OCI-LY3 (cell line): ENCODE measurements at regions not wholly inside any gene's neighbourhood (a gene's known extent, or its start where the extent isn't known, plus 50 kb on each side); places are given as distances from the start of the nearest gene placed in this dataset.

Experiments
- EZH2phosphoT487 ChIP-seq: fragments of 200-600 bp; shearing (Covaris generic); IDR thresholded peaks from 2 replicates; pipeline ENCODE4 v1.6.1; 2018; ENCODE audit warnings: antibody characterized with exemption, mixed run types, low read depth
- TF ChIP-seq, protein P1 (sequence below): fragments of 200-600, 300-600 bp; sonication (generic); IDR thresholded peaks from 2 replicates; pipeline ENCODE4 v1.5.1; 2014; ENCODE audit warnings: antibody characterized with exemption, low read length, low read depth

GRCh38 chrX:139081965-139082364 is 370.4 kb upstream of the FGF13 start:
- TF ChIP-seq, protein P1, sequence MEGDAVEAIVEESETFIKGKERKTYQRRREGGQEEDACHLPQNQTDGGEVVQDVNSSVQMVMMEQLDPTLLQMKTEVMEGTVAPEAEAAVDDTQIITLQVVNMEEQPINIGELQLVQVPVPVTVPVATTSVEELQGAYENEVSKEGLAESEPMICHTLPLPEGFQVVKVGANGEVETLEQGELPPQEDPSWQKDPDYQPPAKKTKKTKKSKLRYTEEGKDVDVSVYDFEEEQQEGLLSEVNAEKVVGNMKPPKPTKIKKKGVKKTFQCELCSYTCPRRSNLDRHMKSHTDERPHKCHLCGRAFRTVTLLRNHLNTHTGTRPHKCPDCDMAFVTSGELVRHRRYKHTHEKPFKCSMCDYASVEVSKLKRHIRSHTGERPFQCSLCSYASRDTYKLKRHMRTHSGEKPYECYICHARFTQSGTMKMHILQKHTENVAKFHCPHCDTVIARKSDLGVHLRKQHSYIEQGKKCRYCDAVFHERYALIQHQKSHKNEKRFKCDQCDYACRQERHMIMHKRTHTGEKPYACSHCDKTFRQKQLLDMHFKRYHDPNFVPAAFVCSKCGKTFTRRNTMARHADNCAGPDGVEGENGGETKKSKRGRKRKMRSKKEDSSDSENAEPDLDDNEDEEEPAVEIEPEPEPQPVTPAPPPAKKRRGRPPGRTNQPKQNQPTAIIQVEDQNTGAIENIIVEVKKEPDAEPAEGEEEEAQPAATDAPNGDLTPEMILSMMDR: no peak
- no peak for TF ChIP-seq EZH2phosphoT487
